SK-N-SH (cell line): ENCODE measurements at regions not wholly inside any gene's neighbourhood (a gene's known extent, or its start where the extent isn't known, plus 50 kb on each side); places are given as distances from the start of the nearest gene placed in this dataset.

Experiments
- CTCF ChIA-PET: fragments of 300-600, 350-600 bp; formaldehyde crosslinking; extraction: SDS; loops from one replicate; lab custom pipeline; 2021; lab: Yijun Ruan, JAX
- POLR2A ChIA-PET: fragments of 350-600 bp; sonication (Branson Sonifier 250); formaldehyde crosslinking; extraction: SDS; loops from one replicate; lab custom pipeline; 2020; ENCODE audit warnings: antibody characterized with exemption, inconsistent platforms; lab: Yijun Ruan, JAX
- DNase-seq: peaks from one replicate; pipeline ENCODE4 v3.0.0; 2012
- H2AFZ ChIP-seq: fragments of 200-600 bp; sonication (generic); 2 replicates; pipeline ENCODE4 v1.8.1; 2016; ENCODE audit warnings: antibody characterized with exemption, mild to moderate bottlenecking, low read depth
- H3F3A ChIP-seq: fragments of 200-600 bp; sonication (generic); replicated peaks from 2 replicates; pipeline ENCODE3; 2016; ENCODE audit warnings: antibody characterized with exemption, mild to moderate bottlenecking; ENCODE audit not compliant: insufficient read depth
- H3K27ac ChIP-seq, 2 experiments: fragments of 200-500 bp in 1 of 2; fragments of 200-600 bp in 1 of 2; sonication (Bioruptor generic) in 1 of 2; sonication (generic), shearing (Covaris generic) in 1 of 2; 2 replicates each; pipeline versions ENCODE4 v1.5.1 to v1.6.1; 2014 to 2016; ENCODE audit warnings: low read depth in 2 of 2, inconsistent platforms in 1 of 2, low read length in 1 of 2, mild to moderate bottlenecking in 1 of 2, mixed read lengths in 1 of 2
- H3K27me3 ChIP-seq: fragments of 200-600 bp; sonication (generic), shearing (Covaris generic); 2 replicates; pipeline ENCODE4 v1.6.1; 2016; ENCODE audit warnings: mixed run types; ENCODE audit not compliant: insufficient read depth
- H3K36me3 ChIP-seq, 2 experiments: fragments of 200-500 bp in 1 of 2; fragments of 200-600 bp in 1 of 2; sonication (Bioruptor generic) in 1 of 2; sonication (generic) in 1 of 2; replicated peaks in 1 of 2; 2 replicates each; pipeline versions ENCODE3 to v1.5.1; 2014 to 2016; ENCODE audit warnings: low read length in 1 of 2, mild to moderate bottlenecking in 1 of 2; ENCODE audit not compliant: insufficient read depth in 2 of 2, control insufficient read depth in 1 of 2
- H3K4me1 ChIP-seq, 2 experiments: fragments of 200-500 bp in 1 of 2; fragments of 200-600 bp in 1 of 2; sonication (Bioruptor generic) in 1 of 2; sonication (generic), shearing (Covaris generic) in 1 of 2; 2 replicates each; pipeline versions ENCODE4 v1.5.1 to v1.6.1; 2014 to 2016; ENCODE audit warnings: low read depth in 1 of 2, low read length in 1 of 2, mixed run types in 1 of 2; ENCODE audit not compliant: insufficient read depth in 2 of 2, control insufficient read depth in 1 of 2
- H3K4me2 ChIP-seq: fragments of 200-600 bp; sonication (generic), shearing (Covaris generic); 2 replicates; pipeline ENCODE4 v1.6.1; 2017; ENCODE audit warnings: mixed run types
- H3K4me3 ChIP-seq, 2 experiments: fragments of 200-500 bp in 1 of 2; fragments of 200-600 bp in 1 of 2; sonication (Bioruptor generic) in 1 of 2; sonication (generic), shearing (Covaris generic) in 1 of 2; 2 replicates each; pipeline versions ENCODE4 v1.5.1 to v1.8.1; 2014 to 2016; ENCODE audit warnings: low read depth in 2 of 2, inconsistent platforms in 1 of 2, low read length in 1 of 2, mild to moderate bottlenecking in 1 of 2, mixed read lengths in 1 of 2, moderate library complexity in 1 of 2
- H3K79me2 ChIP-seq: fragments of 200-600 bp; sonication (generic); 2 replicates; pipeline ENCODE4 v1.8.1; 2017; ENCODE audit warnings: mild to moderate bottlenecking; ENCODE audit not compliant: insufficient read depth
- H3K9ac ChIP-seq: fragments of 200-600 bp; sonication (generic); 2 replicates; pipeline ENCODE4 v1.6.1; 2017; ENCODE audit warnings: mixed run types
- H3K9me2 ChIP-seq: fragments of 200-600 bp; sonication (generic); 2 replicates; pipeline ENCODE4 v1.6.1; 2017; ENCODE audit warnings: mixed run types
- H3K9me3 ChIP-seq: fragments of 200-600 bp; sonication (generic); 2 replicates; pipeline ENCODE4 v1.6.1; 2017; ENCODE audit warnings: mixed run types, mild to moderate bottlenecking, moderate library complexity
- H4K20me1 ChIP-seq: fragments of 200-600 bp; sonication (generic); 2 replicates; pipeline ENCODE4 v1.6.1; 2017; ENCODE audit warnings: mild to moderate bottlenecking, mixed run types; ENCODE audit not compliant: insufficient read depth
- ELF1 ChIP-seq: IDR thresholded peaks from 2 replicates; pipeline ENCODE4 v1.4.0; 2012
- EP300 ChIP-seq, 2 experiments: IDR thresholded peaks; 2 replicates each; pipeline versions ENCODE4 v1.4.0 to v1.6.1; 2012; ENCODE audit warnings: borderline replicate concordance in 1 of 2, low read depth in 1 of 2, low read length in 1 of 2
- FOXM1 ChIP-seq: IDR thresholded peaks from 2 replicates; pipeline ENCODE4 v1.4.0; 2012; ENCODE audit warnings: low read depth, mild to moderate bottlenecking
- GABPA ChIP-seq: IDR thresholded peaks from 2 replicates; pipeline ENCODE4 v1.4.0; 2012; ENCODE audit warnings: low read depth, mild to moderate bottlenecking
- MAX ChIP-seq: IDR thresholded peaks from 2 replicates; pipeline ENCODE4 v1.4.0; 2012; ENCODE audit warnings: low read depth
- MXI1 ChIP-seq: IDR thresholded peaks from 2 replicates; pipeline ENCODE4 v1.6.1; 2012; ENCODE audit warnings: mild to moderate bottlenecking, low read depth, low read length, improper control_type of control experiment
- NFIC ChIP-seq: IDR thresholded peaks from 2 replicates; pipeline ENCODE4 v1.4.0; 2012; ENCODE audit warnings: borderline replicate concordance
- NRF1 ChIP-seq: IDR thresholded peaks from 2 replicates; pipeline ENCODE4 v1.6.1; 2012; ENCODE audit warnings: low read depth, mild to moderate bottlenecking, low read length
- RAD21 ChIP-seq: IDR thresholded peaks from 2 replicates; pipeline ENCODE4 v1.6.1; 2012; ENCODE audit warnings: mild to moderate bottlenecking, low read length
- REST ChIP-seq: IDR thresholded peaks from 2 replicates; pipeline ENCODE4 v1.6.1; 2012; ENCODE audit warnings: mild to moderate bottlenecking, low read depth, low read length, moderate library complexity
- RFX5 ChIP-seq: IDR thresholded peaks from 2 replicates; pipeline ENCODE4 v1.6.1; 2012; ENCODE audit warnings: mild to moderate bottlenecking, improper control_type of control experiment, low read length
- RXRA ChIP-seq: IDR thresholded peaks from 2 replicates; pipeline ENCODE4 v1.4.0; 2012; ENCODE audit warnings: low read depth, mild to moderate bottlenecking, borderline replicate concordance
- SMC3 ChIP-seq: IDR thresholded peaks from 2 replicates; pipeline ENCODE4 v1.6.1; 2012; ENCODE audit warnings: low read depth, low read length, improper control_type of control experiment
- TAF1 ChIP-seq: IDR thresholded peaks from 2 replicates; pipeline ENCODE4 v1.6.1; 2012; ENCODE audit warnings: low read depth, mild to moderate bottlenecking, low read length, moderate library complexity, borderline replicate concordance
- TEAD4 ChIP-seq: IDR thresholded peaks from 2 replicates; pipeline ENCODE4 v1.4.0; 2012; ENCODE audit warnings: mild to moderate bottlenecking, borderline replicate concordance; ENCODE audit not compliant: insufficient read depth
- USF2 ChIP-seq: fragments of 150-350 bp; IDR thresholded peaks from 2 replicates; pipeline ENCODE4 v1.6.1; 2017; ENCODE audit warnings: antibody characterized with exemption, low read length, low read depth, borderline replicate concordance
- WGBS: methylation state at CpG from one replicate; pipeline ENCODE4 v1.1.6; 2017; ENCODE audit warnings: low lambda C conversion rate; 5-methylcytosine and 5-hydroxymethylcytosine counted together
- TF ChIP-seq, protein P1 (sequence below): IDR thresholded peaks from 2 replicates; pipeline ENCODE4; 2012
- TF ChIP-seq, protein P2 (sequence below): IDR thresholded peaks from 2 replicates; pipeline ENCODE4 v1.4.0; 2012; ENCODE audit warnings: low read depth, borderline replicate concordance
- TF ChIP-seq, protein P3 (sequence below): fragments of 200-600 bp; sonication (generic); IDR thresholded peaks from 2 replicates; pipeline ENCODE4 v1.6.1; 2017; ENCODE audit warnings: antibody characterized with exemption, mild to moderate bottlenecking, moderate library complexity

- TF ChIP-seq, protein P1, sequence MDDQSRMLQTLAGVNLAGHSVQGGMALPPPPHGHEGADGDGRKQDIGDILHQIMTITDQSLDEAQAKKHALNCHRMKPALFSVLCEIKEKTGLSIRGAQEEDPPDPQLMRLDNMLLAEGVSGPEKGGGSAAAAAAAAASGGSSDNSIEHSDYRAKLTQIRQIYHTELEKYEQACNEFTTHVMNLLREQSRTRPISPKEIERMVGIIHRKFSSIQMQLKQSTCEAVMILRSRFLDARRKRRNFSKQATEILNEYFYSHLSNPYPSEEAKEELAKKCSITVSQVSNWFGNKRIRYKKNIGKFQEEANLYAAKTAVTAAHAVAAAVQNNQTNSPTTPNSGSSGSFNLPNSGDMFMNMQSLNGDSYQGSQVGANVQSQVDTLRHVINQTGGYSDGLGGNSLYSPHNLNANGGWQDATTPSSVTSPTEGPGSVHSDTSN: peak; percentile 57
- peak; percentile 59; the same call in 1 of the 2 replicates for TF ChIP-seq TEAD4
Observed at GRCh38 chr1:244322791-244323521, 128.8 kb downstream of the ADSS2 start (continued).

- 93% methylated on average over 7 of the region's 8 CpGs for WGBS
- H3K27ac ChIP-seq: no peak overlapping the region
- no peak overlapping the region for H2AFZ ChIP-seq
- peaks cover 0 to 7% of the 10 kb centered on the region in 2 experiments; a peak in 3 of 4 replicates for H3K4me1 ChIP-seq
- TF ChIP-seq REST (no peak), RXRA (no peak), RAD21 (no peak), ELF1 (no peak), MAX (no peak), RFX5 (no peak), GABPA (no peak), NFIC (no peak), MXI1 (no peak), TAF1 (no peak), TEAD4 (no peak), NRF1 (no peak), FOXM1 (no peak), EP300 (IDR thresholded peaks at IDR 0.05; ENCODE audit: borderline replicate concordance in 1 of 2, low read depth in 1 of 2, low read length in 1 of 2) (no peak), SMC3 (no peak), USF2 (no peak)
- TF ChIP-seq, protein P2, sequence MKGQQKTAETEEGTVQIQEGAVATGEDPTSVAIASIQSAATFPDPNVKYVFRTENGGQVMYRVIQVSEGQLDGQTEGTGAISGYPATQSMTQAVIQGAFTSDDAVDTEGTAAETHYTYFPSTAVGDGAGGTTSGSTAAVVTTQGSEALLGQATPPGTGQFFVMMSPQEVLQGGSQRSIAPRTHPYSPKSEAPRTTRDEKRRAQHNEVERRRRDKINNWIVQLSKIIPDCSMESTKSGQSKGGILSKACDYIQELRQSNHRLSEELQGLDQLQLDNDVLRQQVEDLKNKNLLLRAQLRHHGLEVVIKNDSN: no peak
- TF ChIP-seq, protein P1: no peak
- TF ChIP-seq, protein P3, sequence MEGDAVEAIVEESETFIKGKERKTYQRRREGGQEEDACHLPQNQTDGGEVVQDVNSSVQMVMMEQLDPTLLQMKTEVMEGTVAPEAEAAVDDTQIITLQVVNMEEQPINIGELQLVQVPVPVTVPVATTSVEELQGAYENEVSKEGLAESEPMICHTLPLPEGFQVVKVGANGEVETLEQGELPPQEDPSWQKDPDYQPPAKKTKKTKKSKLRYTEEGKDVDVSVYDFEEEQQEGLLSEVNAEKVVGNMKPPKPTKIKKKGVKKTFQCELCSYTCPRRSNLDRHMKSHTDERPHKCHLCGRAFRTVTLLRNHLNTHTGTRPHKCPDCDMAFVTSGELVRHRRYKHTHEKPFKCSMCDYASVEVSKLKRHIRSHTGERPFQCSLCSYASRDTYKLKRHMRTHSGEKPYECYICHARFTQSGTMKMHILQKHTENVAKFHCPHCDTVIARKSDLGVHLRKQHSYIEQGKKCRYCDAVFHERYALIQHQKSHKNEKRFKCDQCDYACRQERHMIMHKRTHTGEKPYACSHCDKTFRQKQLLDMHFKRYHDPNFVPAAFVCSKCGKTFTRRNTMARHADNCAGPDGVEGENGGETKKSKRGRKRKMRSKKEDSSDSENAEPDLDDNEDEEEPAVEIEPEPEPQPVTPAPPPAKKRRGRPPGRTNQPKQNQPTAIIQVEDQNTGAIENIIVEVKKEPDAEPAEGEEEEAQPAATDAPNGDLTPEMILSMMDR: no peak
- TF ChIP-seq, all 33 proteins: peak for 0
- ChIA-PET POLR2A (no interaction called here), CTCF (interaction anchor here (1.2 kb wide), 1 partner anchor 12 kb away, joined by 6 read pairs; no protein-coding TSS in a partner anchor)
- Histone ChIP-seq H3K4me2 (no peak overlapping the region), H3K9ac (no peak overlapping the region), H4K20me1 (no peaks in the 10 kb centered on the region), H3F3A (peaks cover 24% of the 10 kb centered on the region), H3K36me3 (peaks cover 0 to 5% of the 10 kb centered on the region in 2 experiments), H3K9me3 (0 out of 2 replicates have a peak, but pooled peaks cover 15% of the 10 kb centered on the region), H3K27me3 (no peaks in the 10 kb centered on the region), H3K79me2 (no peaks in the 10 kb centered on the region), H3K4me3 (no peak overlapping the region), H3K9me2 (no peaks in the 10 kb centered on the region)
- DNase-seq: no peak
Observed at GRCh38 chr1:244324176-244324883, 127.4 kb downstream of the ADSS2 start.
